Parathyroid adenoma (tissue), 2 donors: ENCODE measurements at regions not wholly inside any gene's neighbourhood (a gene's known extent, or its start where the extent isn't known, plus 50 kb on each side); places are given as distances from the start of the nearest gene placed in this dataset.

ENCODE experiments used
- H2AFZ ChIP-seq: fragments of 300-600 bp; sonication (generic); one replicate; pipeline ENCODE4 v1.7.0; 2017; ENCODE audit warnings: antibody characterized with exemption, mild to moderate bottlenecking
- H3K27ac ChIP-seq: fragments of 300-600 bp; sonication (generic); one replicate; pipeline ENCODE4 v1.7.0; 2017
- H3K27me3 ChIP-seq: fragments of 300-600 bp; sonication (generic); one replicate; pipeline ENCODE4 v1.7.0; 2017; ENCODE audit warnings: low read length; ENCODE audit not compliant: control insufficient read depth, insufficient read depth
- H3K36me3 ChIP-seq: fragments of 300-600 bp; sonication (generic); one replicate; pipeline ENCODE4 v1.7.0; 2017; ENCODE audit warnings: low read length; ENCODE audit not compliant: control insufficient read depth, insufficient read depth
- H3K4me1 ChIP-seq: fragments of 300-600 bp; sonication (generic); one replicate; pipeline ENCODE4 v1.7.0; 2017; ENCODE audit warnings: control low read depth
- H3K4me2 ChIP-seq: fragments of 300-600 bp; sonication (generic); one replicate; pipeline ENCODE4 v1.7.0; 2017; ENCODE audit warnings: low read length
- H3K4me3 ChIP-seq: fragments of 300-600 bp; sonication (generic); one replicate; pipeline ENCODE4 v1.7.0; 2017; ENCODE audit warnings: low read depth, low read length
- H3K79me2 ChIP-seq: fragments of 300-600 bp; sonication (generic); one replicate; pipeline ENCODE4 v1.7.0; 2017; ENCODE audit warnings: control low read depth
- H3K9ac ChIP-seq: fragments of 300-600 bp; sonication (generic); one replicate; pipeline ENCODE4 v1.7.0; 2017; ENCODE audit warnings: mild to moderate bottlenecking
- H3K9me3 ChIP-seq: fragments of 300-600 bp; sonication (generic); one replicate; pipeline ENCODE4 v1.7.0; 2017; ENCODE audit warnings: low read length; ENCODE audit not compliant: control insufficient read depth
- TF ChIP-seq, protein P1 (sequence below): fragments of 300-600 bp; sonication (generic); IDR thresholded peaks from one replicate; pipeline ENCODE4 v1.7.0; 2017; ENCODE audit warnings: antibody characterized with exemption, mild to moderate bottlenecking
- donor health status: primary hyperparathyroidism.

DNA sequence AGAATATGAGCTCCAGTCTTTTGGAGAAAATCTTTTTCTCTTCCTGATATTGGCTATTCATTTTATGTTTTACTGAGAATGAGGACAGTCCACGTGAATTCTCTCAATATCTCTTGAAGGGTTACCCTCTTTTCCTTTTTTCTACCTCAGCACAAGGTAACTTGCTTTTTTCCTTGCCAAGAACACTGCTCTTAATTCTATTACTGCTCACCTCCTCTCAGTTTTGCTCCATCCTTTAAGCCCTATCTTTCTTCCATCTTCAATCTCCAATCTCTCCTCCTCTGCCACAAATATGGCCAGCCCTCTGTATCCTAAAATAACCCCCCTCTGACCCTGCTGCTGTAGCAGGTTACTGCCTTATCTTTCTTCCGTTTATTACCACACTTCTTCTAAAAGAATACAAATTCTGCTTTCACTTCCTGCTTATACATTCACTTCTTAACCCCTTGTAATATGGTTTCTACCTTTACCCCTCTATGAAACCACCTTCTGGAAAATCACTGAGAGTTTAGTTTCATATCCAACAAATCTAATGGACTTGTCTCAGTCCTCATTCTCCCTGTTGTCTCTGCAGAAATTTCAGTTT, 89.0 kb downstream of the NFKBIZ start:
- H3K4me1 ChIP-seq = no peaks in the 10 kb centered on the region
- H3K27ac ChIP-seq = no peak overlapping the region
- no peaks in the 10 kb centered on the region for H3K79me2 ChIP-seq

DNA sequence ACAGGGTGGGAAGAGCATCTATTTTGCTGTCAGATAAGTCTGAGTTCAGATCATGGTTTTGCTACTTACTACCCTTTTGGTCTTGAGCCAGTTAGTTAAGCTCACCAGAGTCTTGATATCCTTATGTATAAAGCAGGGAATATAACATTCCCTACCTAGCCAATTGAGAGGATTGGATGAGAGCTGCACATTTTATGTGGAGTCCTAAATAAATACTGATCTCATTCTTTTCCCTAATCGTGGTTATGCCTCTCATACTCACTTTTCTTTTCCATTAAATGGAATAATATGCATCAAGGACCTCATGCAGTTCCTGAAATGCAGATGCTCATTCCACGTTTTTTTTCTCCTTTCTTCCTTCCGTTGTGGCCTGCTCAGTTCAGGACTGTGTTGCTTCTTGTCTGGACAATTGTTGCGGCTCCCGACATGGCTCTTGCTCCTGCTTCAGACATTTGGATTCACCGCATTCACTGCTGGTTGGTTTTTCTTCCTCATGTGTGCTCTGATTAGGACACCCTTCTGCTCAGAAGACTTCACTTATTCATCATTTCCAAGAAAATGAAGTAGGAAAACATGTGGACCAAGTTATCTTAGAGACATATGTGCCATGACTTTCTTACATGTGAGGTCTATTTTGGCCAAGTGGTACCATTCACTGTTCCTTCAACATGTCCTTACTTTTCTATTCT, 90.2 kb downstream of the NFKBIZ start:
- Histone ChIP-seq H3K4me1 (no peaks in the 10 kb centered on the region), H3K36me3 (no peaks in the 10 kb centered on the region), H3K4me3 (no peak overlapping the region), H3K27ac (no peak overlapping the region), H3K9ac (no peak overlapping the region), H2AFZ (no peak overlapping the region), H3K4me2 (no peak overlapping the region), H3K9me3 (no peaks in the 10 kb centered on the region), H3K27me3 (no peaks in the 10 kb centered on the region), H3K79me2 (no peaks in the 10 kb centered on the region)
- TF ChIP-seq, protein P1, sequence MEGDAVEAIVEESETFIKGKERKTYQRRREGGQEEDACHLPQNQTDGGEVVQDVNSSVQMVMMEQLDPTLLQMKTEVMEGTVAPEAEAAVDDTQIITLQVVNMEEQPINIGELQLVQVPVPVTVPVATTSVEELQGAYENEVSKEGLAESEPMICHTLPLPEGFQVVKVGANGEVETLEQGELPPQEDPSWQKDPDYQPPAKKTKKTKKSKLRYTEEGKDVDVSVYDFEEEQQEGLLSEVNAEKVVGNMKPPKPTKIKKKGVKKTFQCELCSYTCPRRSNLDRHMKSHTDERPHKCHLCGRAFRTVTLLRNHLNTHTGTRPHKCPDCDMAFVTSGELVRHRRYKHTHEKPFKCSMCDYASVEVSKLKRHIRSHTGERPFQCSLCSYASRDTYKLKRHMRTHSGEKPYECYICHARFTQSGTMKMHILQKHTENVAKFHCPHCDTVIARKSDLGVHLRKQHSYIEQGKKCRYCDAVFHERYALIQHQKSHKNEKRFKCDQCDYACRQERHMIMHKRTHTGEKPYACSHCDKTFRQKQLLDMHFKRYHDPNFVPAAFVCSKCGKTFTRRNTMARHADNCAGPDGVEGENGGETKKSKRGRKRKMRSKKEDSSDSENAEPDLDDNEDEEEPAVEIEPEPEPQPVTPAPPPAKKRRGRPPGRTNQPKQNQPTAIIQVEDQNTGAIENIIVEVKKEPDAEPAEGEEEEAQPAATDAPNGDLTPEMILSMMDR = no peak

More for the DNA sequence above, 89.0 kb downstream of the NFKBIZ start:
- no peaks in the 10 kb centered on the region for H3K9me3 ChIP-seq
- H2AFZ ChIP-seq = no peak overlapping the region
- no peaks in the 10 kb centered on the region for H3K36me3 ChIP-seq
- H3K4me2 ChIP-seq = no peak overlapping the region
- TF ChIP-seq, protein P1 = no peak
- H3K27me3 ChIP-seq = no peaks in the 10 kb centered on the region
- H3K4me3 ChIP-seq = no peak overlapping the region
- H3K9ac ChIP-seq = no peak overlapping the region

DNA sequence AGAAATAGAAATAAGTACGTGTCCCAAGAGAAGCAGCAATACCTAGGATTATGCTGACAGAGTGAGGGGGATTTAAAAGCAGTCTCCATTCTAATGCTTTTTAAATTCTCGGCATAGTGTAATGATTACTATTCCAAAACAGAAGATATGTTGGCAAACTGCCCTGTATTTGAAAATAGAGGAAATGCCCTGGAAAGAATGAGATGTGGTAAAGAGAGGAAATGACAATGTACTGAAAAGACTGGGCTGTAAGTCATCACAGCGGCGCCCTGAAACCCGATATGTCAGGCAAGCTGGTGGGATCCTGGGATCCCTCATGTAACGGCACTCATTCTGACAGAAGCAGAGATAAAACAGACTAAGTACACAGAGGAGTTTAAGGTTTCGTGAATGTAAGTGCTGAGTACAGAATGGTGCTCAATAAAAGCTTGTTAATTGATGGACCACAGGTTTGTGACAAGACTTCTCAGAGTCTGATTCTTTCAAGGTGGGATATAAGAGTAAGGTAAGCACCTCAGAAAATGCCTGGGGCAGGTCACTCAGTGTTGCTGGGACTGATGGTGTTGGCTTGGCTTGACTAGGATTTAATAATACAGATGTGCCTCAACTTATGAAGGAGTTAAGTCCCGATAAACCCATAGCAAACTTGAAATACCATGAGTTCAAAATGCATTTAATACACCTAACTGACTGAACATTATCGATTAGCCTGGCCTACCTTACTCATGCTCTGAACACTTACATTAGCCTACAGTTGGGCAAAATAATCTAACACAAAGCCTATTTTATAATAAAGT, 91.4 kb downstream of the NFKBIZ start:
- no peak overlapping the region for H2AFZ ChIP-seq
- no peak overlapping the region for H3K27ac ChIP-seq
- no peaks in the 10 kb centered on the region for H3K9me3 ChIP-seq
- no peaks in the 10 kb centered on the region for H3K4me1 ChIP-seq
- H3K4me2 ChIP-seq = no peak overlapping the region
- H3K36me3 ChIP-seq = no peaks in the 10 kb centered on the region
- no peaks in the 10 kb centered on the region for H3K27me3 ChIP-seq
- H3K9ac ChIP-seq = no peak overlapping the region
- TF ChIP-seq, protein P1 = no peak
- H3K79me2 ChIP-seq = no peaks in the 10 kb centered on the region
- H3K4me3 ChIP-seq = no peak overlapping the region

DNA sequence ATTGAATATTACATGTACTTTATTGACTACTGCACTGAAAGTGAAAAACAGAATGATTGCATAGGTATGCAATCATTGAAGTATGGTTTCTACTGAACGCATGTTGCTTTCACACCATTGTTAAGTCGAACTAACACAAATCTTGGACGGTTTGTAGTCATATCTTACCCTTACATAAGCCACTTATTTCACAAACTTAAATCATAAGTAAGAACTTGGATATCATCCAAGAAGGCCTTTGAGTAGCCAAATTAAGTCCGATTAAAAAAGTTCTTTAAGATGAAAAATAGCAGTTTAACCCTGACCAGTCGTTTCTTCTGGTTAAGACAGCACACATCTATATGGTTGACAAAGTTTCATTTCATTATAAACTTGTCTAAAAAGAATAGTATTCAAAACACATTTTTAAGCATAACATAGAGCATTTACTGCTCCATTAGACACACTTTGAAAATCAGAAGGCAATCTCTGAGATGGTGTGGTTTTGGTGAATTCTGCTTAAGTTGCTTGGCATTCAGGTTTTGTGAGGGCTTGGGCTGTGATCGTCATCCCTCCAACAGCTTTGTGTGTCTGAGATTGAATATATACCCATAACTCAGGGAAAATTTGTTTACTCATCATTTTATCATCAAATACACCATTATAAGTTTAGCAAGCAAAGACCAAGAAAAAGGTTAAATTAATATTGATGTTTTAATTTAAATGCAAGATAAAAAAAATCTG, 92.2 kb downstream of the NFKBIZ start:
- no peak overlapping the region for H3K27ac ChIP-seq
- no peak overlapping the region for H3K4me3 ChIP-seq
- H3K9ac ChIP-seq = no peak overlapping the region
- no peak overlapping the region for H3K4me2 ChIP-seq
- no peaks in the 10 kb centered on the region for H3K4me1 ChIP-seq
- no peaks in the 10 kb centered on the region for H3K27me3 ChIP-seq
- no peaks in the 10 kb centered on the region for H3K9me3 ChIP-seq
- no peaks in the 10 kb centered on the region for H3K79me2 ChIP-seq
- TF ChIP-seq, protein P1 = no peak
- no peak overlapping the region for H2AFZ ChIP-seq
- no peaks in the 10 kb centered on the region for H3K36me3 ChIP-seq
